GM19240 (cell line): ENCODE measurements at regions not wholly inside any gene's neighbourhood (a gene's known extent, or its start where the extent isn't known, plus 50 kb on each side); places are given as distances from the start of the nearest gene placed in this dataset.
"Not testable (repeated sequence)": the region's sequence is repeated elsewhere in the genome, so short reads cannot be mapped to it uniquely, and the experiment has no call there.

ENCODE experiments used
- DNase-seq: peaks from one replicate; pipeline ENCODE4 v3.0.0; 2011; ENCODE audit warnings: low spot score; ENCODE audit not compliant: insufficient read length

- DNase-seq, result no peak
Measured at GRCh38 chr7:119984247-119984646, 288.7 kb upstream of the KCND2 start.

- DNase-seq, result no peak
Measured at GRCh38 chr7:119988401-119988800, 284.6 kb upstream of the KCND2 start.

- no peak for DNase-seq
Measured at GRCh38 chr7:119994928-119995327, 278.0 kb upstream of the KCND2 start.

- DNase-seq, result no peak
Measured at GRCh38 chr7:119996634-119997033, 276.3 kb upstream of the KCND2 start.

GRCh38 chr7:119999738-120000475, 273.1 kb upstream of the KCND2 start:
- no peak for DNase-seq

- no peak for DNase-seq
Measured at GRCh38 chr7:120005720-120006119, 267.3 kb upstream of the KCND2 start.

- not testable (repeated sequence) for DNase-seq
Measured at GRCh38 chr7:120014301-120014700, 258.7 kb upstream of the KCND2 start.

GRCh38 chr7:120014925-120015465, 258.0 kb upstream of the KCND2 start:
- DNase-seq, result no peak

- DNase-seq, result no peak
Measured at GRCh38 chr7:120021085-120021484, 251.9 kb upstream of the KCND2 start.

- no peak for DNase-seq
Measured at GRCh38 chr7:120023494-120024167, 249.3 kb upstream of the KCND2 start.

GRCh38 chr7:120028636-120029035, 244.3 kb upstream of the KCND2 start:
- DNase-seq, result no peak

GRCh38 chr7:120030876-120031275, 242.1 kb upstream of the KCND2 start:
- DNase-seq, result no peak

GRCh38 chr7:120033114-120033513, 239.9 kb upstream of the KCND2 start:
- no peak for DNase-seq

- DNase-seq, result no peak
Measured at GRCh38 chr7:120039138-120039537, 233.8 kb upstream of the KCND2 start.

- DNase-seq, result no peak
Measured at GRCh38 chr7:120041798-120042197, 231.2 kb upstream of the KCND2 start.

GRCh38 chr7:120043250-120043649, 229.7 kb upstream of the KCND2 start:
- DNase-seq, result no peak

- DNase-seq, result no peak
Measured at GRCh38 chr7:120052884-120053382, 220.0 kb upstream of the KCND2 start.

- no peak for DNase-seq
Measured at GRCh38 chr7:120053390-120053961, 219.5 kb upstream of the KCND2 start.

GRCh38 chr7:120054376-120055100, 218.4 kb upstream of the KCND2 start:
- no peak for DNase-seq

GRCh38 chr7:120055300-120055699, 217.7 kb upstream of the KCND2 start:
- no peak for DNase-seq

GRCh38 chr7:120056227-120056626, 216.7 kb upstream of the KCND2 start:
- no peak for DNase-seq

- no peak for DNase-seq
Measured at GRCh38 chr7:120059641-120060040, 213.3 kb upstream of the KCND2 start.
